HS-27A (cell line): ENCODE measurements at regions not wholly inside any gene's neighbourhood (a gene's known extent, or its start where the extent isn't known, plus 50 kb on each side); places are given as distances from the start of the nearest gene placed in this dataset.

Source experiments
- DNase-seq: peaks from one replicate; pipeline ENCODE4 v3.0.0-alpha.2; 2012; ENCODE audit warnings: low read depth, missing footprints

- DNase-seq, result no peak
Observed at GRCh38 chr11:92796744-92797143, 172.7 kb upstream of the MTNR1B start.

GRCh38 chr11:92797874-92798273, 171.6 kb upstream of the MTNR1B start:
- DNase-seq, result no peak

GRCh38 chr11:92801685-92802084, 167.8 kb upstream of the MTNR1B start:
- DNase-seq, result no peak

GRCh38 chr11:92802644-92803043, 166.8 kb upstream of the MTNR1B start:
- no peak for DNase-seq

- no peak for DNase-seq
Observed at GRCh38 chr11:92803391-92803790, 166.1 kb upstream of the MTNR1B start.

GRCh38 chr11:92804388-92804966, 165.0 kb upstream of the MTNR1B start:
- DNase-seq, result no peak

- DNase-seq, result no peak
Observed at GRCh38 chr11:92808022-92808421, 161.4 kb upstream of the MTNR1B start.

GRCh38 chr11:92810423-92811064, 158.9 kb upstream of the MTNR1B start:
- DNase-seq, result no peak

- no peak for DNase-seq
Observed at GRCh38 chr11:92811341-92811740, 158.1 kb upstream of the MTNR1B start.

- no peak for DNase-seq
Observed at GRCh38 chr11:92812841-92813240, 156.6 kb upstream of the MTNR1B start.

- no peak for DNase-seq
Observed at GRCh38 chr11:92819830-92820229, 149.6 kb upstream of the MTNR1B start.

GRCh38 chr11:92820860-92821259, 148.6 kb upstream of the MTNR1B start:
- no peak for DNase-seq

GRCh38 chr11:92822410-92822809, 147.0 kb upstream of the MTNR1B start:
- DNase-seq, result no peak

- DNase-seq, result no peak
Observed at GRCh38 chr11:92826136-92826535, 143.3 kb upstream of the MTNR1B start.

- no peak for DNase-seq
Observed at GRCh38 chr11:92826603-92827002, 142.8 kb upstream of the MTNR1B start.

- DNase-seq, result no peak
Observed at GRCh38 chr11:92827132-92827531, 142.3 kb upstream of the MTNR1B start.

GRCh38 chr11:92828556-92828955, 140.9 kb upstream of the MTNR1B start:
- no peak for DNase-seq

- DNase-seq, result no peak
Observed at GRCh38 chr11:92829121-92829520, 140.3 kb upstream of the MTNR1B start.

GRCh38 chr11:92829671-92830070, 139.8 kb upstream of the MTNR1B start:
- no peak for DNase-seq

GRCh38 chr11:92830377-92831155, 138.9 kb upstream of the MTNR1B start:
- no peak for DNase-seq

- DNase-seq, result no peak
Observed at GRCh38 chr11:92834296-92835020, 135.0 kb upstream of the MTNR1B start.

- DNase-seq, result no peak
Observed at GRCh38 chr11:92837595-92837994, 131.9 kb upstream of the MTNR1B start.
